H9 (cell line): ENCODE measurements at regions not wholly inside any gene's neighbourhood (a gene's known extent, or its start where the extent isn't known, plus 50 kb on each side); places are given as distances from the start of the nearest gene placed in this dataset.

Experiments
- DNase-seq: peaks from one replicate; pipeline ENCODE4 v3.0.0-alpha.2; 2017
- H2AFZ ChIP-seq: one replicate; pipeline ENCODE4 v1.6.1; 2013; ENCODE audit warnings: mild to moderate bottlenecking, low read length, control low read depth, moderate library complexity
- H2AK5ac ChIP-seq: 2 replicates; pipeline ENCODE4 v1.6.1; 2013; ENCODE audit warnings: low read length, control low read depth, mixed read lengths; ENCODE audit not compliant: insufficient read length
- H2BK120ac ChIP-seq: one replicate; pipeline ENCODE4 v1.6.1; 2013; ENCODE audit warnings: low read depth, mild to moderate bottlenecking, low read length, control low read depth, inconsistent platforms; ENCODE audit not compliant: poor library complexity, severe bottlenecking
- H2BK12ac ChIP-seq: 2 replicates; pipeline ENCODE4 v1.6.1; 2013; ENCODE audit warnings: low read length, control low read depth, mixed read lengths, low read depth; ENCODE audit not compliant: insufficient read length
- H2BK15ac ChIP-seq: 2 replicates; pipeline ENCODE4 v1.6.1; 2013; ENCODE audit warnings: low read depth, low read length, control low read depth
- H2BK20ac ChIP-seq: one replicate; pipeline ENCODE4 v1.6.1; 2013; ENCODE audit warnings: low read depth, mild to moderate bottlenecking, low read length, control low read depth, inconsistent platforms; ENCODE audit not compliant: poor library complexity, severe bottlenecking
- H2BK5ac ChIP-seq: 2 replicates; pipeline ENCODE4 v1.6.1; 2013; ENCODE audit warnings: low read length, control low read depth, mixed read lengths; ENCODE audit not compliant: insufficient read length
- H3K14ac ChIP-seq: 2 replicates; pipeline ENCODE4 v1.6.1; 2013; ENCODE audit warnings: low read length, control low read depth; ENCODE audit not compliant: insufficient read depth
- H3K18ac ChIP-seq: 2 replicates; pipeline ENCODE4 v1.6.1; 2013; ENCODE audit warnings: low read depth, mild to moderate bottlenecking, mixed read lengths, low read length, control low read depth; ENCODE audit not compliant: insufficient read length
- H3K23ac ChIP-seq: 2 replicates; pipeline ENCODE4 v1.6.1; 2013; ENCODE audit warnings: low read length, control low read depth, mixed read lengths, low read depth; ENCODE audit not compliant: insufficient read length
- H3K23me2 ChIP-seq: 2 replicates; pipeline ENCODE4 v1.6.1; 2013; ENCODE audit warnings: low read depth, mild to moderate bottlenecking, mixed read lengths, low read length, control low read depth; ENCODE audit not compliant: insufficient read length, poor library complexity, severe bottlenecking
- H3K27ac ChIP-seq: 2 replicates; pipeline ENCODE4 v1.5.1; 2013; ENCODE audit warnings: low read length, control low read depth, mixed read lengths, low read depth; ENCODE audit not compliant: insufficient read length
- H3K27me3 ChIP-seq: 2 replicates; pipeline ENCODE4 v1.6.1; 2013; ENCODE audit warnings: low read length, control low read depth, inconsistent platforms; ENCODE audit not compliant: insufficient read depth
- H3K4ac ChIP-seq: 2 replicates; pipeline ENCODE4 v1.6.1; 2013; ENCODE audit warnings: low read depth, mild to moderate bottlenecking, control low read depth, inconsistent platforms, low read length, moderate library complexity
- H3K4me1 ChIP-seq: 2 replicates; pipeline ENCODE4 v1.6.1; 2013; ENCODE audit warnings: low read length, control low read depth, inconsistent platforms; ENCODE audit not compliant: insufficient read depth
- H3K4me2 ChIP-seq: 2 replicates; pipeline ENCODE4 v1.6.1; 2013; ENCODE audit warnings: low read length, control low read depth, mixed read lengths; ENCODE audit not compliant: insufficient read length, insufficient read depth
- H3K56ac ChIP-seq: 2 replicates; pipeline ENCODE4 v1.6.1; 2013; ENCODE audit warnings: low read depth, mild to moderate bottlenecking, mixed read lengths, low read length, control low read depth; ENCODE audit not compliant: insufficient read length
- H3K79me1 ChIP-seq: 2 replicates; pipeline ENCODE4 v1.6.1; 2013; ENCODE audit warnings: low read depth, mild to moderate bottlenecking, moderate library complexity, low read length, control low read depth, inconsistent platforms; ENCODE audit not compliant: insufficient read depth, poor library complexity, severe bottlenecking
- H3K79me2 ChIP-seq: 2 replicates; pipeline ENCODE4 v1.6.1; 2013; ENCODE audit warnings: low read length, control low read depth, inconsistent platforms; ENCODE audit not compliant: insufficient read depth
- H3K9ac ChIP-seq: 2 replicates; pipeline ENCODE4 v1.6.1; 2013; ENCODE audit warnings: low read length, control low read depth, mixed read lengths; ENCODE audit not compliant: insufficient read length; ENCODE audit errors: extremely low read depth
- H3K9me3 ChIP-seq: one replicate; pipeline ENCODE4 v1.6.1; 2013; ENCODE audit warnings: low read depth, low read length, inconsistent platforms; ENCODE audit not compliant: control insufficient read depth
- H3T11ph ChIP-seq: one replicate; pipeline ENCODE4 v1.6.1; 2013; ENCODE audit warnings: mild to moderate bottlenecking, low read length, control low read depth, inconsistent platforms
- H4K20me1 ChIP-seq: one replicate; pipeline ENCODE4 v1.6.1; 2013; ENCODE audit not compliant: control insufficient read depth, insufficient read length, insufficient read depth
- H4K5ac ChIP-seq: 2 replicates; pipeline ENCODE4 v1.6.1; 2013; ENCODE audit warnings: low read depth, mild to moderate bottlenecking, mixed read lengths, low read length, control low read depth; ENCODE audit not compliant: insufficient read length
- H4K8ac ChIP-seq: replicated peaks from 2 replicates; pipeline ENCODE4 v1.6.1; 2013; ENCODE audit warnings: low read length, control low read depth, mixed read lengths, low read depth; ENCODE audit not compliant: insufficient read length
- H4K91ac ChIP-seq: 2 replicates; pipeline ENCODE4 v1.6.1; 2013; ENCODE audit warnings: low read depth, mild to moderate bottlenecking, moderate library complexity, mixed read lengths, low read length, control low read depth; ENCODE audit not compliant: insufficient read length
- H3K27ac Mint-ChIP-seq, 3 experiments: 2 replicates in 2 of 3; 3 replicates in 1 of 3; pipeline ENCODE4 v1.8.0; 2020 to 2021; ENCODE audit warnings: mixed read lengths in 3 of 3, mild to moderate bottlenecking in 1 of 3, moderate library complexity in 1 of 3
- H3K27me3 Mint-ChIP-seq: 2 replicates; pipeline ENCODE4 v1.8.0; 2021; ENCODE audit warnings: low read depth, mild to moderate bottlenecking, moderate library complexity, mixed read lengths
- H3K36me3 Mint-ChIP-seq, 3 experiments: 2 replicates in 2 of 3; 3 replicates in 1 of 3; pipeline ENCODE4 v1.8.0; 2020 to 2021; ENCODE audit warnings: low read depth in 3 of 3, mixed read lengths in 3 of 3; ENCODE audit not compliant: insufficient read depth in 1 of 3
- H3K4me1 Mint-ChIP-seq, 2 experiments: 2 replicates each; pipeline ENCODE4 v1.8.0; 2020; ENCODE audit warnings: mixed read lengths in 2 of 2
- H3K4me3 Mint-ChIP-seq, 2 experiments: 2 replicates in 1 of 2; 3 replicates in 1 of 2; pipeline ENCODE4 v1.8.0; 2020 to 2021; ENCODE audit warnings: mild to moderate bottlenecking in 2 of 2, mixed read lengths in 2 of 2, moderate library complexity in 1 of 2
- H3K9me3 Mint-ChIP-seq, 2 experiments: 2 replicates in 1 of 2; 3 replicates in 1 of 2; pipeline ENCODE4 v1.8.0; 2020; ENCODE audit warnings: mild to moderate bottlenecking in 2 of 2, mixed read lengths in 2 of 2, moderate library complexity in 1 of 2
- CTCF ChIP-seq: fragments of 200-600 bp; sonication (generic); conservative IDR thresholded peaks from 3 replicates; pipeline ENCODE4 v1.8.0; 2021; ENCODE audit warnings: antibody characterized with exemption, mild to moderate bottlenecking
- WGBS: extraction: QIAGEN DNeasy Blood & Tissue Kit; methylation state at CpG from one replicate; pipeline ENCODE4 v1.1.7; 2013; ENCODE audit warnings: missing lambda C conversion rate, low lambda C conversion rate, mixed read lengths; ENCODE audit not compliant: insufficient read length; ENCODE audit errors: extremely low coverage; 5-methylcytosine and 5-hydroxymethylcytosine counted together

GRCh38 chr15:38042707-38043445, 108.4 kb downstream of the TMCO5A start:
- Histone ChIP-seq H2BK120ac (no peak overlapping the region), H3K79me2 (no peaks in the 10 kb centered on the region), H3K18ac (no peak overlapping the region), H4K20me1 (no peaks in the 10 kb centered on the region), H3K79me1 (no peaks in the 10 kb centered on the region), H3K4ac (no peak overlapping the region), H3K4me1 (peaks cover 2% of the 10 kb centered on the region; the same call in 1 of the 2 replicates), H2BK15ac (no peak overlapping the region), H3K27ac (no peak overlapping the region), H3K14ac (no peak overlapping the region), H2BK12ac (no peak overlapping the region), H3K23me2 (no peaks in the 10 kb centered on the region), H2BK20ac (no peak overlapping the region), H3K9ac (no peak overlapping the region), H3K27me3 (no peaks in the 10 kb centered on the region), H3T11ph (no peak overlapping the region), H4K8ac (no peak overlapping the region), H3K9me3 (no peaks in the 10 kb centered on the region), H2AFZ (no peak overlapping the region), H2BK5ac (no peak overlapping the region), H4K91ac (no peak overlapping the region), H3K4me2 (no peak overlapping the region), H3K56ac (no peak overlapping the region), H4K5ac (no peak overlapping the region), H2AK5ac (no peak overlapping the region), H3K23ac (no peak overlapping the region)
- Mint-ChIP-seq H3K4me1 (peaks cover 9 to 18% of the 10 kb centered on the region in 2 experiments), H3K36me3 (peaks cover 0 to 2% (median 0%) of the 10 kb centered on the region in 3 experiments; a peak in 1 of 7 replicates), H3K9me3 (peaks cover 0 to 2% of the 10 kb centered on the region in 2 experiments; a peak in 1 of 5 replicates), H3K4me3 (no peak overlapping the region), H3K27me3 (no peaks in the 10 kb centered on the region), H3K27ac (peak overlapping the region in 1 of 3 experiments; percentile 0; a peak in 1 of 7 replicates)
- WGBS: no CpG with 5 or more reads among the region's 9 CpGs
- TF ChIP-seq CTCF: no peak
- no peak for DNase-seq
